NCI-H446 treated with DMSO at 0.1 percent for 48 hours (cell line): ENCODE measurements at regions not wholly inside any gene's neighbourhood (a gene's known extent, or its start where the extent isn't known, plus 50 kb on each side); places are given as distances from the start of the nearest gene placed in this dataset.

Experiments used
- DNase-seq: peaks from one replicate; lab custom pipeline; 2025; lab: John Stamatoyannopoulos, UW

DNA sequence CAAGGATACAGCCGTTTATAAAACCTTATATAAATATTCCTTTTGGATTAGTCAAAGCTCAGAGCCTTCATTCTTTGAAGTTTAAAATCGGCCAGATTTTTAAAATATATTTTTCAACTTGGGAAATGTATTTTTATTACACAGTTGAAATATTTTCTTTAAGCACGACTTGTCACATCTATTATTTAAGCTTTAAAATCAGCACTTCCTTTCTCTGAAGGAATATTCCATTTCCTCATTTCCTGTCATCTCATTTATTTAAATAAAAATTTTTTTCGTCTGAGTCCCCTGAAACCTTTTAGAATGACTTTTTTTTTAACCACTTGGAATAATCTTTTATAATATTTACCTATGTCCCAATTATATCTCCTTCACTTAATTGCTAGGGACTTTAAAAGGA, 107.5 kb upstream of the PDE3A start:
- DNase-seq: no peak

- no peak for DNase-seq
Observed at GRCh38 chr12:20262119-20262518, 106.2 kb upstream of the PDE3A start.

DNA sequence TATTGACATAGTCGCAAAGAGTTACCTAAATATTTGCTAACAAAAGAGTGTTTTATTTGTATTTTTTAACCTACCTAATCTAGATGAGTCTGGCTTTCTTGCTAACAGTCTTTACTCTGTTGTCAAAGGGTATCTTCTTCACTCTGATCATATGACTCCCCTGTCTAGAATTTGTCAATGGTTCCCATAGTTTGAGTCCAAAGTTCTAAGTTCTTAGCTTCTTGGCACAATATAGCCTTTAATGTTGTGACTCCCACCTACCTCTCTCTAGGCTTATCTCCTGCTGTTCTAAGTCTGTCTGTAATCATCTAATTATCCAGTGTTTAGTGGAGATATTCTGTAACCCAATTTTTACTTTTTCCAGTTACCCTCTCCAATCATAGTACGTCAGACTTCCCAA, 104.3 kb upstream of the PDE3A start:
- no peak for DNase-seq

DNA sequence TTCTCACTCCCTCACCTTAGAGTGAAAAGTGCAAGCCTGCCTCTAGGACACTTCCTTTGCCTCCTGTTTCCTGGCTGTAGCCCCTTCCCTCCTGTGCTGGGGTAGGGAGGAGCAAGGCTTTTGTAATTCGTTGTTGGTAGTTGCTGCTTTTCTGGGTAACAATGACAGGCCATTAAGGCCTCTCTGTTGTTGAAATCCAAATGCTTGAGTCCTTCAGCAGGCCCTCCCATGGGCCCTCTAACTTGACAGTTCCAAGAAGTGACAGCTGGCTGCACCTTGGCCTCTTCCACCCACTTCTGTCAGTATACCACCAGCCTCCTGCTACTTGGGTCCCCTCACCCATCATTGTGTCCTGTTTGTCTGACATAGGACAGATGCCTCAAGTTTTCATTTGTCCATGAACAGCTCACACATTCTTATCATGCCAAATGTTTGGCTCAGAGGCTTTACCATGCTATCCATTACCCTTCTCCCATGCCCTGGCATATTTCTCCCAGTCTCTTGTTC, 103.7 kb upstream of the PDE3A start:
- DNase-seq: no peak

- DNase-seq: peak; percentile 13
Observed at GRCh38 chr12:20268121-20268732, 100.1 kb upstream of the PDE3A start.

DNA sequence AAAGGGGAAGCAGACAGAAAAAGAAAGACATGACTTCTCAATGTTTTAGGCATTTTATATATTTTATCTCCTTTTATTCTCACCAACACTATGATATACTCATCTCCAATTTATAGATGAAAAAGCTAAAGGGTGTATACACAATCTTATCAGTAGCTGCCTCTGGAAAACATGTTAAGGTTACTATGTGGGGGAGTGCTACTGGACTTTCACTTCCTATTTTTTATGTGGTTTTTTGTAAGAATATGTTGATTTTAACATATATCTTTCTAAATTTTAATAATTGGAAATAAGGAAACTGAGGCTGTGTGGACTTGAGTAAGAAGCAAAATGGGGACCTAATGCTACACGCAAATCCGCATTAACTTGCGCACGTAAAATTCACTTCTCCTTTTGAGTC, 99.6 kb upstream of the PDE3A start:
- DNase-seq: no peak

- DNase-seq: no peak
Observed at GRCh38 chr12:20269337-20270067, 98.8 kb upstream of the PDE3A start.

DNA sequence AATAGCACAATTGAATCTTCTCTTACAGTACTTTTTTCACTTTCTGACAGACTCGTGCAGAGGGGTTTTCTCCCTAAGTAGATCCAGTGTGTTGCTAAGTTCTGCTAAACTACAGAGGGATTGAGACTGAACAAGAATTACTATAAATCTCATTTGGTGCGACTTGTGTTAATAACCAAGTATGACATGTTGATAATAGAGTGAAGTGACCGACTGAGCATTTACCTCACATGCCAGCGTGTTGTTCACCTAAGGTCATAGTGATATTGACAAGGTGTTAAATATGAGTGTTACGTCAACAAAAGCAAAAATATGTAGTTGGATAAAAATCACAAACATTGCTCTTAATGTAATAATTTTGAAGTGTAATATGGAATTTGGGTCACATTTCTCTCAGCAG, 97.8 kb upstream of the PDE3A start:
- DNase-seq: no peak

- DNase-seq: no peak
Observed at GRCh38 chr12:20272161-20272560, 96.2 kb upstream of the PDE3A start.

DNA sequence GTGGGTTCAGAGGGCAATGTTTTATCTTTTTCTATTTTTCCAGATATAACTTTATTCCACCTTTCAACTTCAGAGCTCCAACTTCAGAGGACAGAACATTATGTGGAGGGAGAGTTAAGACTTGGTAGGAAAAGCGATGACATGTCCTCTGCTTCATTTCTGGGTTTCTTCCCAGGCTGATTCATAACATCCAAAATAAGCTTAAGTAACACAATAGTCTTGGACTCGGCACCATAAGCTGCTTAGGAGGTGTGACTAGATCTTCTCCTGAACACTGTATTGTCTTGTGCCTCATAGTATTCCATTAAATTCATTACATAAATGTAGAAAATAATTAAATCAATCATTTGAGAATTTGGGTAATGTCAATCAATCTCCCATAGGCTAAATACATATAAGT, 95.5 kb upstream of the PDE3A start:
- no peak for DNase-seq

DNA sequence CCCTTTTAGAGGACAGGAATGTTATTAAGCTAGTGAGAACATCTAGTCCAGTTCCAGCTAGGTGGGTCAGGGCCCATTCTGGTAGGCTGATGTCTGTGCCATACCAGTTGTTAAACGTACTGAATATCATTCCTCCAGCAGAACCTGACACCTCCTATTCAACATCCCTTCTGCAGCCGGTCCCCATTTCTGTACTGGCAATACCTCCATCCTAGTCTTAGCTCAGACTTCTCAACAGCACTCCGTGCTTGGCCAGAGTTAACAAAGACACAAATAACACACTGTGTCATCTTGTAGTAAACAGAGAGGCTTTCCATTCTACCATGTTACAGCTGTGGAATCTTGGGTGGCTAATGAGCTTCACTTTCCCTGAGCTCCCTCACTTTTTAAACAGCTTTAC, 94.3 kb upstream of the PDE3A start:
- DNase-seq: no peak

- no peak for DNase-seq
Observed at GRCh38 chr12:20278276-20278675, 90.1 kb upstream of the PDE3A start.

DNA sequence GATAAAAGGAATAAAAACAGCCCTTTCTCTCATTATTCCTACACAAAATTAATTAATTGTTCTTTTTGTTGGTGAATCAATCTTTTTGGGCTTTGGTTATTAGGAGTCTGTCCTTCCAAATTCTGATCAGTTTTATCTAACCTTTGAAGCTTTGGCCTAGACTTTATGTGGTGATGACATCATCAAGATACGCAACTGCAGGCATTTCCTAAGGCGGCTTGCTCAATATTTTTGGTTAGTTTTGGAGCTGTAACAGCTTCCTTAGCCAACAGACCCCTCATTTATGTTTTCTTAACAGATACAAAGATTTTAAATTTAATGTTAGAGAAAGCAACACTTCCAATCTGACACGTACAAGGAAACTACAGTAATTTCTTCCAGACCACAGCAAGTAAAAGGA, 87.8 kb upstream of the PDE3A start:
- DNase-seq: no peak

- no peak for DNase-seq
Observed at GRCh38 chr12:20282401-20282800, 85.9 kb upstream of the PDE3A start.

DNA sequence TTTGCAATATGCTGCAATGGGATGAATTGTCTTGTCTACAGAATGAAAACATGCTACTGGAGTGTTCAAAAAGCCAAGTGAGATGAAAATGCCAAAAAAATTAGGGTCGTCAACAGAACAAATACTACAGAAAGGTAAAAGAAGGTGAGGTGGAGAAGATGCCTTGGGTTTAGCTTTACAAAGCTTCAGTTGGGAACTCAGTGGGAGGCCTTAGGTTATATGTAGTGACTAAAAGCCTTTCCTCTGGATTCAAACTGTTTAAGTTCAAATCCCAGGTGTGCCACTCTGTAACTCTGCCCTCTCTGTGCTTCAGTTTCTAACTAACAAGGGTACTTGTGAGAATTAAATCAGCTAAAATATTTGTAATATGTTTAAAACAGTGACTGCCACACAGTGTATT, 84.9 kb upstream of the PDE3A start:
- DNase-seq: no peak

DNA sequence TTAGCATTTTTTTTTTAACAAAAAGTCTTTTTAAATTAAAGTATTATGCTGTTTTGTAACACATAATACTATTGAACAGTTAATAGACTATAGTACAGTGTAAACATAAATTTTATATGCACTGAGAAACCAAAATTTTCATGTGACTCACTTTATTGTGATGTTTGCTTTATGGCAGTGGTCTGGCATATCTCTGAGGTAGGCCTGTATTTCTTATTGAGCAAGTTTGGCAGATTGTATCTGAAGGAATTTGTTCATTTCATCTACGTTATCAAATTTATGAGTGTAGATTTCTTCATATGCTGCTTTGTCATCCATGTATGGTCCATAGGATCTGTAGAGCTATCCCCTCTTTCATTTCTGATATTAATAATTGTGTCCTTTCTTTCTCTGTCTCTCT, 78.8 kb upstream of the PDE3A start:
- DNase-seq: no peak

- no peak for DNase-seq
Observed at GRCh38 chr12:20300457-20300856, 67.9 kb upstream of the PDE3A start.

- DNase-seq: no peak
Observed at GRCh38 chr12:20305470-20305869, 62.9 kb upstream of the PDE3A start.

GRCh38 chr12:20309504-20310148, 58.7 kb upstream of the PDE3A start:
- no peak for DNase-seq

GRCh38 chr12:20314328-20314727, 54.0 kb upstream of the PDE3A start:
- DNase-seq: no peak

DNA sequence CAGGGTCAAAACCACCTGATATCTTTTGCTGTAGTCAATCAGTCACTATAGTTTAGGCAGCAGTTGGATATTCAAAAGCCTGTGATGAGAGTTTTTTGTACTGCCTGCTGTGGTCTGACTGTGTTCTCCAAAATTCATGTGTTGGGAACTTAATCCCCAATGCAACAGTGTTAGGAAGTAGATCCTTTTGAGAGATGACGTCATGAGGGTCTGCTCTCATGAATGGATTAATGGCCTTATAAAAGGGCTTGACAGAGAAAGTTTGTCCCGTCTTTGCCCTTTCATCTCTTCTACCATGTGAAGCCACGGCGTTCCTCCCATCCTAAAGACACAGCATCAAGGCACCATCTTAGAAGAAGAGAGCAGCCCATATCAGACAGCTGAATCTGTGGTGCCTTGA, 50.8 kb upstream of the PDE3A start:
- no peak for DNase-seq
